PC-3 (cell line): ENCODE measurements at regions not wholly inside any gene's neighbourhood (a gene's known extent, or its start where the extent isn't known, plus 50 kb on each side); places are given as distances from the start of the nearest gene placed in this dataset.
"Not testable (repeated sequence)": the region's sequence is repeated elsewhere in the genome, so short reads cannot be mapped to it uniquely, and the experiment has no call there.

Experiments used
- EZH2 ChIP-seq: fragments of 300-600 bp; sonication (generic); IDR thresholded peaks from one replicate; pipeline ENCODE4 v1.6.1; 2017; ENCODE audit warnings: antibody characterized with exemption, mild to moderate bottlenecking, low read length; ENCODE audit not compliant: unreplicated experiment
- TF ChIP-seq, protein P1 (sequence below): fragments of 300-600 bp; sonication (generic); conservative IDR thresholded peaks from 2 replicates; pipeline ENCODE4 v1.5.1; 2017; ENCODE audit warnings: antibody characterized with exemption, low read depth, mild to moderate bottlenecking, low read length

DNA sequence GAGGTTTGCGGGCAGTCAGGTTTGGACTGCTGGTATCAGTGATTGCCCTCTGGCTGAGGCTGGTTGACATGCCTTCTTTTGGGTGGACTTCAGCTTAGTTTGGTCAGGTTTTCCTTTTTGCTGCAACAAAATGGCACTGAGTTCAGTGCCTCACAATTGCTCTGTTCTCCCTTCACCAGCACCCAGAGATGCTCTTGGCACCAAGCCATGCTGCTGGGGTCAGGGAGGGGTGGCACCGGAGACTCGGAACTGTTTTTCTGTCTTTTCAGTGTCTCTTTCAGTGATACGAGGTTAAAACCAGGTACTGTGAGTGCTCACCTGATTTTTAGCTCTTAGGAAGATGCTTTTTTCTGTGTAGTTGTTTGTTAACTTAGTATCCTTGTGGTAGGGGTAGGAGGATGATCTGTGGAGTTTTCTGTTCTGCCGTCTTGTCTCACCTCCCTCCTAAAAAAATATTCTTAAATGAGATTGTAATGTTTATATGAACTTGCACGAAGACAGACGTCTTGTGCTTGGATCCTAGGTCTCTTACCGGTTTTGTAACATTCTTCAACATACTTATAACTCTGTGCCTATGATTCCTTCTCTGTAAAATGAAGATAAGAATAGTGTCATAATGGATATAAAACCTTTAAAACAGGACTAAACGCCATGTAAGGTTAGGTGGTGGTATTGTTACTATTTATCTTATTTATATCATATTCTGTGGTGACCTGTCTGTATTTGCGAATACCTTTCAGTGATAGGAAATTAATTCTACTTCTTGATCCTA is 160.6 kb downstream of the POTEM start:
- TF ChIP-seq, protein P1, sequence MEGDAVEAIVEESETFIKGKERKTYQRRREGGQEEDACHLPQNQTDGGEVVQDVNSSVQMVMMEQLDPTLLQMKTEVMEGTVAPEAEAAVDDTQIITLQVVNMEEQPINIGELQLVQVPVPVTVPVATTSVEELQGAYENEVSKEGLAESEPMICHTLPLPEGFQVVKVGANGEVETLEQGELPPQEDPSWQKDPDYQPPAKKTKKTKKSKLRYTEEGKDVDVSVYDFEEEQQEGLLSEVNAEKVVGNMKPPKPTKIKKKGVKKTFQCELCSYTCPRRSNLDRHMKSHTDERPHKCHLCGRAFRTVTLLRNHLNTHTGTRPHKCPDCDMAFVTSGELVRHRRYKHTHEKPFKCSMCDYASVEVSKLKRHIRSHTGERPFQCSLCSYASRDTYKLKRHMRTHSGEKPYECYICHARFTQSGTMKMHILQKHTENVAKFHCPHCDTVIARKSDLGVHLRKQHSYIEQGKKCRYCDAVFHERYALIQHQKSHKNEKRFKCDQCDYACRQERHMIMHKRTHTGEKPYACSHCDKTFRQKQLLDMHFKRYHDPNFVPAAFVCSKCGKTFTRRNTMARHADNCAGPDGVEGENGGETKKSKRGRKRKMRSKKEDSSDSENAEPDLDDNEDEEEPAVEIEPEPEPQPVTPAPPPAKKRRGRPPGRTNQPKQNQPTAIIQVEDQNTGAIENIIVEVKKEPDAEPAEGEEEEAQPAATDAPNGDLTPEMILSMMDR, result not testable (repeated sequence)
- TF ChIP-seq EZH2, result not testable (repeated sequence)
